ENCODE measurements at regions not wholly inside any gene's neighbourhood (a gene's known extent, or its start where the extent isn't known, plus 50 kb on each side); places are given as distances from the start of the nearest gene placed in this dataset.

DNA sequence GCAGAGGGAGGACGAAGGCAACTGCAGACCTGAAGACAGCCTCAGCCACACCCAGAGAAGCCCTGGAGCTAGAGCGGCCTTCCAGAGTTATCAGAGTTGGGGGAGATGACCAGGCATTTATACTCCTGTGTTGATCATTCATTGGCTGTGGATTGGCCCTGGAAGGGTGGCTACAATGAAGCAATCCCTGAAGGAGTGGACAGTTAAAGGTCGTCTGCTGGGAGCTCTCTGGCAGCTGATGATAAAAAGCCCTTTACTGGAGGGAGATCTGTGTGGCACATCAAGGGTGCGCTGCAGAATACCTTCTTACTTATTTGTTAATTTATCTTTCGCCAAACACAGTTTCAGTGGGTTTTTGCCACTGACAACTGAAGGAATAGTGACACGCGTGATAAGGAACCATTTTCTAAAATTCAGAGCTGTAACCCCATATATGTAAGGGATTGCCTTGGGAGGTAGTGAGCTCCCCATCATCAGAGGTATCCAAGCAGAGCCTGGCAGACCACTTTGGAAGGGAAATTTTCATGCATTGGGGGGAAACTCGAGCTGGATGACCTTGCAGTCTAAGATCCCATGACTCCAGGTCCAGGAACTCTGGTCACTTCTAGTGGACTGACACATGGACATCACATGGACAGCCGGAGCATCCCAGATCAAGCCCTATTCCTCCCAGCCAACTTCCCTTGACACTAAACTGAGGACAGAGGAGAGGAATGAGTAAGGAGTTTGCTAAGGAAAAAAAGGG is 126.4 kb upstream of the GADD45A start:
- TF ChIP-seq ZNF555 (tag by site-specific recombination; conservative IDR thresholded peaks at IDR 0.05), result no peak
- no peak for TF ChIP-seq ZNF561 (tag by site-specific recombination; IDR thresholded peaks at IDR 0.05; ENCODE audit: borderline replicate concordance)
- TF ChIP-seq CTCF (tag by site-specific recombination; IDR thresholded peaks at IDR 0.05), result no peak
- no peak for TF ChIP-seq ZNF48 (tag by site-specific recombination; IDR thresholded peaks at IDR 0.05)
- no peak for TF ChIP-seq HOXA7 (CRISPR knock-in tag; IDR thresholded peaks at IDR 0.05; ENCODE audit: borderline replicate concordance)
- no peak for TF ChIP-seq ZEB2 (tag by site-specific recombination; IDR thresholded peaks at IDR 0.05)
- TF ChIP-seq REPIN1 (tag by site-specific recombination; IDR thresholded peaks at IDR 0.05; ENCODE audit: low read depth), result no peak
- no peak for TF ChIP-seq REST (tag by site-specific recombination; IDR thresholded peaks at IDR 0.05)
- no peak for TF ChIP-seq TCF7L2 (IDR thresholded peaks at IDR 0.05; ENCODE audit: borderline replicate concordance, low read depth, low read length)

Data from HEK293 (cell line).